GM23338 (cell line): ENCODE measurements at regions not wholly inside any gene's neighbourhood (a gene's known extent, or its start where the extent isn't known, plus 50 kb on each side); places are given as distances from the start of the nearest gene placed in this dataset.

Experiments
- ATAC-seq: fragments of 200-7000 bp; cut with Tn5 transposase; 3 replicates; pipeline ENCODE4 v1.9.1; 2020
- DNase-seq: peaks from one replicate; pipeline ENCODE4 v3.0.0-alpha.2; 2015; ENCODE audit warnings: low spot score
- H2AFZ ChIP-seq: fragments of 200-600 bp; sonication (generic); 2 replicates; pipeline ENCODE4 v1.8.0; 2016; ENCODE audit warnings: antibody characterized with exemption, mild to moderate bottlenecking, moderate library complexity
- H3F3A ChIP-seq: fragments of 200-600 bp; sonication (generic); replicated peaks from 2 replicates; pipeline ENCODE4 v1.8.0; 2017; ENCODE audit warnings: antibody characterized with exemption, mixed run types, low read depth
- H3K27ac ChIP-seq: fragments of 200-600 bp; sonication (generic); 2 replicates; pipeline ENCODE4 v1.6.1; 2016; ENCODE audit warnings: low read depth
- H3K27me3 ChIP-seq: fragments of 200-600 bp; sonication (generic); 2 replicates; pipeline ENCODE4 v1.8.0; 2016; ENCODE audit warnings: mild to moderate bottlenecking, mixed run types, moderate library complexity; ENCODE audit not compliant: insufficient read depth
- H3K36me3 ChIP-seq: fragments of 200-600 bp; sonication (generic); 2 replicates; pipeline ENCODE4 v1.8.0; 2016; ENCODE audit warnings: mild to moderate bottlenecking; ENCODE audit not compliant: insufficient read depth
- H3K4me1 ChIP-seq: fragments of 200-600 bp; sonication (generic); 2 replicates; pipeline ENCODE4 v1.8.0; 2016; ENCODE audit warnings: mild to moderate bottlenecking, moderate library complexity; ENCODE audit not compliant: insufficient read depth
- H3K4me2 ChIP-seq: fragments of 200-600 bp; sonication (generic); 2 replicates; pipeline ENCODE4 v1.7.1; 2017; ENCODE audit warnings: mixed run types
- H3K4me3 ChIP-seq: fragments of 200-600 bp; sonication (generic); 2 replicates; pipeline ENCODE4 v1.6.1; 2016; ENCODE audit warnings: mixed run types
- H3K79me2 ChIP-seq: fragments of 200-600 bp; sonication (generic); replicated peaks from 2 replicates; pipeline ENCODE4 v1.8.0; 2017; ENCODE audit warnings: mild to moderate bottlenecking; ENCODE audit not compliant: insufficient read depth
- H3K9me2 ChIP-seq: fragments of 200-600 bp; sonication (generic); 2 replicates; pipeline ENCODE4 v1.8.0; 2017; ENCODE audit not compliant: insufficient read depth
- H4K20me1 ChIP-seq: fragments of 200-600 bp; sonication (generic); replicated peaks from 2 replicates; pipeline ENCODE4 v1.8.0; 2017; ENCODE audit warnings: mild to moderate bottlenecking; ENCODE audit not compliant: insufficient read depth
- H3K27ac Mint-ChIP-seq: 2 replicates; pipeline ENCODE4 v1.8.0; 2020; ENCODE audit warnings: inconsistent platforms, mild to moderate bottlenecking, moderate library complexity, mixed read lengths
- H3K27me3 Mint-ChIP-seq: 3 replicates; pipeline ENCODE4 v1.8.0; 2022; ENCODE audit warnings: low read depth, mild to moderate bottlenecking, moderate library complexity, mixed read lengths, inconsistent platforms; ENCODE audit not compliant: insufficient read depth, poor library complexity
- H3K36me3 Mint-ChIP-seq: 3 replicates; pipeline ENCODE4 v1.8.0; 2021; ENCODE audit warnings: low read depth, mild to moderate bottlenecking, inconsistent platforms, moderate library complexity, mixed read lengths
- H3K4me1 Mint-ChIP-seq: 3 replicates; pipeline ENCODE4 v1.8.0; 2020; ENCODE audit warnings: mild to moderate bottlenecking, inconsistent platforms, mixed read lengths
- H3K4me3 Mint-ChIP-seq: 3 replicates; pipeline ENCODE4 v1.8.0; 2021; ENCODE audit warnings: moderate library complexity, mild to moderate bottlenecking, inconsistent platforms, mixed read lengths
- H3K9me3 Mint-ChIP-seq: 3 replicates; pipeline ENCODE4 v1.8.0; 2020; ENCODE audit warnings: moderate library complexity, mild to moderate bottlenecking, inconsistent platforms, mixed read lengths
- CREB1 ChIP-seq: fragments of 250-450 bp; sonication (Bioruptor Pico); IDR thresholded peaks from 2 replicates; pipeline ENCODE4 v1.5.0; 2020; ENCODE audit warnings: low read depth, mild to moderate bottlenecking, moderate library complexity
- CTCF ChIP-seq, 2 experiments: fragments of 200-600 bp in 1 of 2; sonication (generic) in 1 of 2; conservative IDR thresholded peaks; 2 replicates each; pipeline versions ENCODE4 v1.5.1 to v1.6.1; 2016 to 2017; ENCODE audit warnings: antibody characterized with exemption in 2 of 2, low read depth in 2 of 2, mild to moderate bottlenecking in 2 of 2, moderate library complexity in 1 of 2
- ETS1 ChIP-seq: IDR thresholded peaks from 2 replicates; pipeline ENCODE4 v1.6.1; 2016; ENCODE audit warnings: antibody characterized with exemption
- EZH2phosphoT487 ChIP-seq: fragments of 200-600 bp; sonication (generic); IDR thresholded peaks from one replicate; pipeline ENCODE4 v1.8.1; 2018; ENCODE audit warnings: antibody characterized with exemption; ENCODE audit not compliant: unreplicated experiment
- POLR2AphosphoS5 ChIP-seq: IDR thresholded peaks from 2 replicates; pipeline ENCODE4 v1.6.1; 2016; ENCODE audit warnings: antibody characterized with exemption, low read depth
- REST ChIP-seq: IDR thresholded peaks from one replicate; pipeline ENCODE4 v1.6.1; 2018; ENCODE audit warnings: antibody characterized with exemption; ENCODE audit not compliant: unreplicated experiment
- STAT1 ChIP-seq: IDR thresholded peaks from one replicate; pipeline ENCODE4 v1.6.1; 2016; ENCODE audit warnings: antibody characterized with exemption; ENCODE audit not compliant: unreplicated experiment
- ZNF114 ChIP-seq: fragments of 250-450 bp; sonication (Bioruptor Pico); IDR thresholded peaks from 2 replicates; pipeline ENCODE4 v1.5.0; 2020; ENCODE audit warnings: mild to moderate bottlenecking, moderate library complexity

- H3K27me3 ChIP-seq, result no peaks in the 10 kb centered on the region
- no peaks in the 10 kb centered on the region for H4K20me1 ChIP-seq
- TF ChIP-seq CREB1 (CRISPR knock-in tag) (no peak), CTCF (conservative IDR thresholded peaks at IDR 0.05; ENCODE audit: low read depth in 2 of 2) (peak; percentile 77 to 79)
- no peaks in the 10 kb centered on the region for H3K9me2 ChIP-seq
- Mint-ChIP-seq H3K4me3 (no peak overlapping the region), H3K27me3 (peaks cover 4% of the 10 kb centered on the region), H3K9me3 (no peaks in the 10 kb centered on the region), H3K36me3 (no peaks in the 10 kb centered on the region), H3K27ac (no peak overlapping the region), H3K4me1 (peaks cover 12% of the 10 kb centered on the region)
- H3F3A ChIP-seq, result no peaks in the 10 kb centered on the region
- H3K79me2 ChIP-seq, result no peaks in the 10 kb centered on the region
- H2AFZ ChIP-seq, result no peak overlapping the region
- no peak overlapping the region for H3K4me3 ChIP-seq
- peak; percentile 91 for ATAC-seq
- peak; percentile 81 for DNase-seq
- H3K36me3 ChIP-seq, result no peaks in the 10 kb centered on the region
- peaks cover 7% of the 10 kb centered on the region for H3K4me1 ChIP-seq
- H3K27ac ChIP-seq, result no peak overlapping the region
- no peak overlapping the region for H3K4me2 ChIP-seq
Measured at GRCh38 chr11:22920939-22921565, 60.8 kb upstream of the CCDC179 start.

DNA sequence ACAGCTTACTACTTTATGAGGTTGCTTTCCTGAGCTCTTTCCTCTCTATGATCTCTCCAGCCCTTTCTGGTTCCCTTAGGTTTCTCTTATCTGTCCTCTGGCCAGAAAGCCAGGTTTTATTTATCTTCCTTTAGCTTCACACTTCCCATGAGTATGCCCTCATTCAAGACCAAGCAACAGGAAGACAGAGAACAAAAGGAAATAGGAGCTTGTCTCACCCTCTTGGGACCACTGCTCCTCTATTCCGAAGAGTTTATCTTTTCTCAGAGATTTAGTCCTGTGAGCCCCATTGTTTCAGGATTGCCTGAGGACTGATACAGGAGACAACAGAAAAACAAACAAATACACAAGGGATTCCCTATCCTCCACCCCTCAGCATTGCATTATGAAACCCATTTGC is 62.4 kb upstream of the CCDC179 start:
- Histone ChIP-seq H3K79me2 (no peaks in the 10 kb centered on the region), H3F3A (no peaks in the 10 kb centered on the region), H3K4me1 (peaks cover 7% of the 10 kb centered on the region), H3K36me3 (no peaks in the 10 kb centered on the region), H3K27me3 (no peaks in the 10 kb centered on the region), H4K20me1 (no peaks in the 10 kb centered on the region), H3K4me3 (no peak overlapping the region), H2AFZ (peak overlapping the region; percentile 35; the same call in 1 of the 2 replicates), H3K4me2 (no peak overlapping the region), H3K27ac (no peak overlapping the region), H3K9me2 (no peaks in the 10 kb centered on the region)
- Mint-ChIP-seq H3K27ac (no peak overlapping the region), H3K9me3 (no peaks in the 10 kb centered on the region), H3K36me3 (no peaks in the 10 kb centered on the region), H3K4me3 (no peak overlapping the region), H3K4me1 (peaks cover 13% of the 10 kb centered on the region), H3K27me3 (peaks cover 4% of the 10 kb centered on the region)
- no peak for ATAC-seq
- DNase-seq, result no peak
- TF ChIP-seq ZNF114 (CRISPR knock-in tag) (no peak), STAT1 (no peak), ETS1 (no peak), EZH2phosphoT487 (no peak), POLR2AphosphoS5 (no peak), REST (no peak), CREB1 (CRISPR knock-in tag) (no peak)
